Nucleus accumbens (tissue), 56 donors: ENCODE measurements at regions not wholly inside any gene's neighbourhood (a gene's known extent, or its start where the extent isn't known, plus 50 kb on each side); places are given as distances from the start of the nearest gene placed in this dataset.
"Not testable (repeated sequence)": the region's sequence is repeated elsewhere in the genome, so short reads cannot be mapped to it uniquely, and the experiment has no call there.

Experiments used
- DNase-seq, 56 donors: peaks; one replicate each; lab custom pipeline; 2025; lab: John Stamatoyannopoulos, UW

DNA sequence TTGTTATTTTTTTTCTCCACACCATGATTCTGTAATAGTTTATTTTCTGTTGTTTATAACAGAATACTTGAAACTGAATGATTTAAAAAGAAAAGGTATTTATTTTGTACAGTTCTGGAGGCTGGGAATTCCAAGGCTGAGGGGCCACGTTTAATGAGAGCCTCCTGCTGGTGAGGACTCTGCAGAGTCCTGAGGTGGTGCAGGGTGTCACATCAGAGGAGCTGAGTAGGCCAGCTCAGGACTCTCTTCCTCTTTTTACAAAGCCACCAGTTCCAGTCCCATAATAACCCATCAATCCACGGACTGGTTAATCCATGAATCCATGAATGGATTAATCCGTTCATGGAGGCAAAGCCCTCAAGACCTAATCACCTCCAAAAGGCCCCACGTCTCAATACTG, 71.6 kb downstream of the TFAP2A start:
- no peak for DNase-seq

DNA sequence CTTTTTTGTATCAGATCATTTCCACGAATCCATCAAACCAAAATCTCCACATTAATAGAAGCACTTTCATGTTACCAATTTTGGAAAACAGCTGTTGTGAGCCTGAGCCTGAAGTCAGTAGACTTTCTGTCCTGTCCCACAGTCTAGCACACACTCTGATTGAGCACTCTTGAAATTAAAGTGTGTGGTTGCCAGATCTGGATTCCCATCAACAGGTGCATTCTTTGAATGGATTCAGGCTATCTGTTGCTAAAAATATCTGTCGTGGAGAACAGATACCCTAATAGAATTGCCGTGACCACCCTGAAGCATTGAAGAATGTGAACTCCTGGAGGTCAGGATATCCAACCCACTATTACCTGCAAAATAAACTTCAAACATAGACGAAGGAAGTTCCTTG, 73.3 kb downstream of the TFAP2A start:
- DNase-seq: no peak

DNA sequence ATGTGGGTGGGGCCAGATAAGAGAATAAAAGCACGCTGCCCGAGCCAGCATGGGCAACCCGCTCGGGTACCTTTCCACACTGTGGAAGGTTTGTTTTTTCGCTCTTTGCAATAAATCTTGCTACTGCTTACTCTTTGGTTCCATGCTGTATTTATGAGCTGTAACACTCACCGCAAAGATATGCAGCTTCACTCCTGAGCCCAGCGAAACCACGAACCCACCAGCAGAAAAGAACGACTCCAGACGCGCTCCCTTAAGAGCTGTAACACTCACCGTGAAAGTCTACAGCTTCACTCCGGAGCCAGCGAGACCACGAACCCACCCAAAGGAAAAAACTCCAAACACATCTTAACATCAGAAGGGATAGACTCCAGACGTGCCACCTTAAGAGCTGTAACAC, 76.7 kb downstream of the TFAP2A start:
- DNase-seq: no peak

DNA sequence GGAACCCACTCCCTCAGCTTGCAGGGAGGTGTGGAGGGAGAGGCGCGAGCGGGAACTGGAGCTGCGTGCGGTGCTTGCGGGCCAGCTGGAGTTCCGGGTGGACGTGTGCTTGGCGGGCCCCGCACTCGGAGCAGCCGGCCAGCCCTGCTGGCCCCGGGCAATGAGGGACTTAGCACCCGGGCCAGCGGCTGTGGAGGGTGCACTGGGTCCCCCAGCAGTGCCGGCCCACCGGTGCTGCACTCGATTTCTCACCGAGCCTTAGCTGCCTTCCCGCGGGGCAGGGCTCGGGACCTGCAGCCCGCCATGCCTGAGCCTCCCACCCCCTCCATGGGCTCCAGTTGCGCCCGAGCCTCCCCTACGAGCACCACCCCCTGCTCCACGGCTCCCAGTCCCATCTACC, 77.5 kb downstream of the TFAP2A start:
- DNase-seq: not testable (repeated sequence)

- DNase-seq: no peak
Observed at GRCh38 chr6:10332111-10332510, 82.8 kb downstream of the TFAP2A start.

GRCh38 chr6:10331334-10331968, 83.4 kb downstream of the TFAP2A start:
- DNase-seq: no peak

DNA sequence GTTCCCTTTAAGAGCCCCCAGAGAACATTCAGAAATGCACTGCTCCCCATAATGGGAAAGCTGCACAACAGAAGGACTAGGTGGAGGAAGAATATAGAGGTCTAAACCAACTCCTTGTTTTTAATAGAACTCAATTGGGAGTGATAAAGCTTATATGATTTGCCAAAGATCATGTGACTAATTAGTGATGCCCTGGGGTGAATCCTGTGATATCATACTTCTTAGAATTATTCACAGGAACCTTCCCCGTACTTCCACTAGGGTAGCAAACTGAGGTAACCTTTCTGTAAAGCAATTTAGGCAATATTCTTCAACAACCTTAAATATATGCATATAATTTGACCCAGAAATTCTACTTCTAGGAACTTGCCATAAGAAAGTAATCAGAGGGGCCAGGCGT, 84.4 kb downstream of the TFAP2A start:
- no peak for DNase-seq

DNA sequence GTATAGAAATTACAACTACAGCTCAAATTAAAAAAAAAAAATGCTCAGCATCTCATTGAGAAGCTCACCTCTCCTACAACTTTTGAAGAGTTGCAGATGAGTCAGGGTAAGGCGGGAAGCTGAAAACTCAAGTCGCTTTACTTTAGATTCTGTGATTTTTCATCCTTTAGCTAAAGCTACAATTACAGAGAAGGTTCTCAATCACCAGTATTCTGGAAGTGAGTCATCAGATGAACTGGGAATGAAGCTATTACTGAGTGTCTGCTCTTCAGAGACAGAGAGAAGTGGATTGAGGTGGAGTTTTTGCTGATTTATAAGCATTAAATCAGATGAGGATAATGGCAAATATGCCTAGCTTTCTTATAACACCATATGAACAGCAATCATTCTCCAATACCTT, 91.9 kb downstream of the TFAP2A start:
- DNase-seq: peak in 1 of 56 donors; percentile 4

DNA sequence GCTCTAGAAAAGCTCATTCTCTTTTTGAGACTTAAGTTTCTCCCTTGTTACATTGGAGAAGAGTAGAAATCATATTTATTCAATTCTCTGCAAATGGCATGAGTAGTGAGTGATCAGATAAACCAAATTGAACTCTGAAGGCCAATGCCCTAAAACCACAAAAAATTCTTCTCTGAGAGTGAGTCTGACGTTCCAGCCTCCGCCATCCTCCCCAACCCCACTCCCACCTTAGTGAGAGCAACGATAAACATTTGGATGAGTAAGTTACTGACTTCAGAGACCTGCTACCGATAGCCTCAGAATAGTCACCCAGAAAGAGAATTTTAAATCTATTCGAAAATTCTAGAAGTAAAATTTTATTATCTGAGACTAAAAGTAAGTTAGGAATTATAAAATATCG, 94.6 kb downstream of the TFAP2A start:
- no peak for DNase-seq

DNA sequence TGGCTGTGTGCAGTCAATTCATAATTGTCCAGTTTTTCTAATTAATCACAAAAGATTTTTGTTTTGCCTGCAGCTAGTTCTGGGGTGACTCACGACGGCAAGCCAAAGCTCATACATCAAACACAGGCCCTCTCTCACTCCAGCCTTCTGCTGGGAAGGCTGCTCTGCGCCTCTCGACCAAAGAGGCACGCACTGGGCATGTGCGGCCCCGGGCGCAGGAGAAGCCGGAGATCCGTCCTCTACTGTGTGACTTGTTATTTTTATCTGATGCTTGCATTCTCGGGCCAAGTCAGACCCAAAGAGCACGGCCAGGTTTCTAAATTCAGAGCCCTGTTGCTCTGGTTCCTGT, 98.5 kb downstream of the TFAP2A start:
- DNase-seq: peak in 53 of 56 donors; percentile 4 to 81 (median 55)

DNA sequence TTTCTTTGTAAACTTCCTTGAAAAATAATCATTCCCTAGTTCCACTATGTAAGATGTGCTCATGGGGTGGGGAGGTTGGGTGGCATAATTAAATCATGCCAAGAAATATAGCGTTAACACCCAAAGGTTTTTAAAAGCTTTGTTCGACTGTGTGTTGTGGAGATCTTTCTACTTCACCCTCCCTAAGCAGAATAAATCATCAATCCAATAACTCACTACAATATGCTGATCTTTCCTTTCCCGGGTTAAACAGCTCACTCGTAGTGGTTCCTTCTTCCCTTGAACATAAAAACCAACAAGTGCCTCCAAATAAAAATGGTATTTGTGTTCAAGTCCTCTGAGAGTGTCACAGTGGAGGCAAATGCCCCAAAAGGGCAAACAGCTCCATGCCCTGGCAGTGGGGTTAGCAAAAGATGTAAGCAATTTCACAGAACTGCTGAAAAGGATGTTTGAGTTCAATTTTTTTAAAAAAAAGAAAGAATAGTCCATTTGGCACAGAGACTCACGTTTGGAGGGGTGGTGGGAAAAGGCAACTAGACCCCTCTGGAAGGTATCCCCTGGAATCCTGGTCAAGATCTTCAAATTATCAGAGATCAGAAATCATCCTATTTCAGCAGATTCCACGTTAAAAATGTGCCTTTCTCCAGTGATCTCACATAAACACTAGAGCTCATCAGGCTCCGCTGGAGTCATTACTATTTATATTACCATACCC, 99.1 kb downstream of the TFAP2A start:
- DNase-seq: peak in 10 of 56 donors; percentile 6 to 66 (median 22)

GRCh38 chr6:10315034-10315433, 99.8 kb downstream of the TFAP2A start:
- peak in 2 of 56 donors; percentile 3 to 7 for DNase-seq

DNA sequence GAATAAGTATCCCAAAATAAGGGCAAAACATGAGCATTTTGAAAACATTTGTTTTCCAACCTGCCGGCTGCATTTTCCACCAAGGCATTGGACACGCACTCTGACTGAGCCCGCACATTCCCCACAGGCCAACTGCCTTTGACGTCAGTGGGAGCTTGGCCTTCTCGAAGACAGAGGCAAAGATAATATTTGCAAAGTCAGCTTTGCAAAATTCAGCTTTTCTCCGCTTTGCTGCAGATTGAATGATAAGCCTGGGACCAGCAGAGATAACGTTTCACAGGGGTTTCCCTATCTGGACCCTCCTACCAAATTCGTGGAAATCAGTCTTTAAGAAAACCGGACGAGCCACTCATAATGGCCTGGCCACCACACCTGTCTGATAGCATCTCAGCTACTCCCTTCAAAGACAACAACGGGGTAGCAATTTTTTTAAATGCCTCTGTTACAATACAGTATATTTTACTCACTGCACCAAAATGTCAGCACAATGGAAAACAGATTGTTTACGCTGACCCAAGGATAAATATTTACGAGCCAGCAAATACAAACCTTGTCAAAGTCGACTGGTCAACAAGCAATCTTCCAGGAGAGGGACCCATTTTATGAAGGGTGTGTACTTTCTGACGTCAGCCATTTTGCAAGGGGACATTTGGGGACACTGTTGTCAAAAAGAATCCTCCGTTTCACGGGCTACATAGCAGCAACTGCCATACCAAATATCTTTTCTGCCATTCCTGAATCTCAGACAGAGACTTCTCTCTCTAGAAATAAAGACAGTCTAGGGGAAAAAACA, 100.5 kb downstream of the TFAP2A start:
- DNase-seq: no peak

GRCh38 chr6:10313799-10314162, 101.1 kb downstream of the TFAP2A start:
- no peak for DNase-seq

DNA sequence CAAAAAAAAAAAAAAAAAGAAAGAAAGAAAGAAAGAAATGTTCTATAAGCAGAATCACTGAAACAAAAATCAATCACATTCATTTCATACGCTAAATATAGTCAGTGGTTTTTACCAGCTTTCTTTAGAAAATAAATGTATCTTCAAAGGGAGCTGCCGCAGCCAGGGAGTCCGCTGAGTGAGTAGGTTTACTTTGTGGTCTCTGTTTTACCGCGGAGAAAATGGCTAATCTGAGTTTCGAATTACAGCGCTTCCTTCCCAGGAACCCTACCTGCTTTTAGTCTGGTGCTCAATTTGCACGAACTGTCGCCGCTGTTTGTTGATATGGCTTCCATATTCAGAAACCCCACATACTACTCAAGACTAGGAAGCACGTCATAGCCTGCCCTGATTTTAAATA, 102.4 kb downstream of the TFAP2A start:
- no peak for DNase-seq

DNA sequence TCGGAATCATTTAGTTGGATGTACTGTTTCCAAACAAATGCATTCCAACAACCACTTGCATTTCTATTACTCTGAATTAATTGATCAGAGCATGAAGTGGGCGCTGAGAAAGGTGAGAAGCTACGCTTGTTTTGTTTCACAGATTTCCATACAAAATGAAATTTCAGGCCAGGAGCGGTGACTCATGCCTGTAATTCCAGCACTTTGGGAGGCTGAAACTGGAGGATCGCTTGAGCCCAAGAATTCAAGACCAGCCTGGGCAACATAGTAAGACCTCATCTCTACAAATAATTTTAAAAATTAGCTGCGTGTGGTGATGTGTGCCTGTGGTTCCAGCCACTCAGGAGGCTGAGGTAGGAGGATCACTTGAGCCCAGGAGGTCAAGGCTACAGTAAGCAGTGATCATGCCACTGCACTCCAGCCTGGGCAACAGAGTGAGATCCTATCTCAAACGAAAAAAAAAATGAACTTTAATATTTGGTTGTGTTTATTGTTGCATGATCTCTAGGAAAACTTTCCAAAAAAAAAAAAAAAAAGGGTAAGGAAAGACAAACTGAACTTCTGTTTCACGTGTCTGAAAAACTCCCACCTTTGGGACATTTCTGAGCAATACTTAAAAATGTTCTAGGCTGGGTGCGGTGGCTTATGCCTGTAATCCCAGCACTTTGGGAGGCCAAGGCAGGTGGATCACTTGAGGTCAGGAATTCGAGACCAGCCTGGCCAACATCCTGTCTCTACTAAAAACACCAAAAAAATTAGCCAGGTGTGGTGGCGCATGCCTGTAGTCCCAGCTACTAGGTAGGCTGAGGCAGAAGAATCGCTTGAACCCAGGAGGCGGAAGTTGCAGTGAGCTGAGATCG, 103.1 kb downstream of the TFAP2A start:
- DNase-seq: not testable (repeated sequence)

DNA sequence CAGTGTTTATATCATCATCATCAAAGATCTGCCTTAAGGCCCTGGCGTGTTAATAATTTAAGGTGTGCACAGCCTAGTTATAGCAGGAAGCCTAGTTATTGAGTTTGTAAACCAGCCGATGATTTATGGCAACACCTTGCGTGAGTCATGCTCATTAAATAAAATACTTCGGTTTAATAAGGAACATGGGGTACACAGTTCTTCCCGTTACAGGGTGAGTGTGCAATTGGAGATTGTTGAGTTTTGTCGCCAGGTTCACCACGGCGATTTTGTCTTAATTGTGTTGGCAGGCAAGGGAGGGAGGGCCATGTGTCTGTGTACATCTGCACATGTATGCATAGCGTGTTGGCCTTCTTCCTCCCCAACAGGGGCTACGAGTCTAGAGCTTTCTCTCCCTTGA, 104.0 kb downstream of the TFAP2A start:
- DNase-seq: no peak

- no peak for DNase-seq
Observed at GRCh38 chr6:10310330-10310653, 104.6 kb downstream of the TFAP2A start.

GRCh38 chr6:10309457-10310329, 105.2 kb downstream of the TFAP2A start:
- no peak for DNase-seq

DNA sequence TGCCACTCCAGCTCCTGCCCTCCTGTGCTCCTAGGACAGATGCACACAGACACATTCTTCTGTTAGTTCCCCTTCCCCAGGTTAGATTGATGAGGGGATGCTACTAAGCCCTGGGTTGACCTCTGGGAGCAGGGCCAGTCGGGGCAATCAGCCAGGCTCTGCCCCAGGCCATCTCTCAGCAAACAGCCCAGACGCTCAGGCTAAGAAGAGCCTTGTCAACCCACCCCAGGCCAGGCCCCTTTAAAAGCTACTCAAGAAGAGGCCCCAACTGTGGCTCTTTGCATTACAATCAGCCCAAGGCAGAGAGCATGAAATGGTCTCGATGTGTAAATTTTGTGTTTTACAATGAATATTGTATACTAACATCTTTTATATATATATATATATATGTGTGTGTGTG, 107.4 kb downstream of the TFAP2A start:
- DNase-seq: no peak
